ENCODE measurements at regions not wholly inside any gene's neighbourhood (a gene's known extent, or its start where the extent isn't known, plus 50 kb on each side); places are given as distances from the start of the nearest gene placed in this dataset.

- H2BK120ac ChIP-seq (ENCODE audit: low read depth, low read length), result peak overlapping the region; percentile 99
- no peaks in the 10 kb centered on the region for H4K20me1 ChIP-seq (ENCODE audit: insufficient read depth, low read length)
- WGBS, 2 experiments (ENCODE audit: extremely low coverage in 2 of 2, insufficient read length in 1 of 2), result no CpG with 5 or more reads among the region's 5 CpGs
- peaks cover 39% of the 10 kb centered on the region for H3K4me1 ChIP-seq (ENCODE audit: control insufficient read depth, insufficient read depth, low read length)
- peak overlapping the region; percentile 100 for H2BK20ac ChIP-seq (ENCODE audit: low read depth, low read length)
- no peak overlapping the region for H3K9ac ChIP-seq (ENCODE audit: low read depth, low read length)
- peak overlapping the region; percentile 97 for H3K14ac ChIP-seq (replicated peaks; ENCODE audit: low read depth, low read length)
- peak overlapping the region; percentile 93 for H4K91ac ChIP-seq (ENCODE audit: insufficient read depth, low read depth, low read length)
- H3K27me3 ChIP-seq (ENCODE audit: control insufficient read depth, insufficient read depth, low read length), result no peaks in the 10 kb centered on the region
- H4K8ac ChIP-seq (ENCODE audit: low read depth in 2 of 2, low read length in 2 of 2), result peak overlapping the region; percentile 89 to 96
- peak overlapping the region; percentile 98 for H2AK5ac ChIP-seq (ENCODE audit: low read depth, low read length)
- peak overlapping the region; percentile 97 for H3K4ac ChIP-seq (ENCODE audit: low read depth, low read length)
- no peaks in the 10 kb centered on the region for H3K36me3 ChIP-seq (ENCODE audit: control insufficient read depth, insufficient read depth, low read length)
- in situ Hi-C loops (cut with MboI; ENCODE audit: low sequenced_read_pairs) (no loop called here), dilution Hi-C loops (cut with HindIII; ENCODE audit: low sequenced_read_pairs, unreplicated experiment) (no loop called here), intact Hi-C loops (cut with micrococcal nuclease) (no loop called here)
- H2BK15ac ChIP-seq (ENCODE audit: low read depth, low read length), result peak overlapping the region; percentile 97
- peak overlapping the region; percentile 76 for H2AFZ ChIP-seq (replicated peaks; ENCODE audit: low read length, poor library complexity)
- CTCF ChIA-PET, result interaction anchor here (0.6 kb wide), 1 partner anchor 61 kb away, joined by 3 read pairs; no protein-coding TSS in a partner anchor
- no TSS peak for BruUV-seq (replicated peaks)
- peak overlapping the region; percentile 99 for H2BK5ac ChIP-seq (ENCODE audit: low read depth, low read length, poor library complexity, severe bottlenecking)
- H3K18ac ChIP-seq (ENCODE audit: low read depth, low read length), result peak overlapping the region; percentile 90
- H2AK9ac ChIP-seq (replicated peaks; ENCODE audit: low read depth, low read length, poor library complexity), result peak overlapping the region; percentile 84
- peak overlapping the region; percentile 91 for H3K27ac ChIP-seq (ENCODE audit: insufficient read depth, low read length)
- POLR2A ChIA-PET (ENCODE audit: unreplicated experiment), result interaction anchor here (1.3 kb wide), 1 partner anchor 19 kb away, joined by 3 read pairs; no protein-coding TSS in a partner anchor
- H3K56ac ChIP-seq (ENCODE audit: extremely low read depth, insufficient read depth, low read length), result peak overlapping the region; percentile 60
- no peak overlapping the region for H3K4me2 ChIP-seq (ENCODE audit: low read depth, low read length)
- no peak for TF ChIP-seq SMC3 (IDR thresholded peaks at IDR 0.05; ENCODE audit: low read depth, low read length)
- peak; percentile 64 for TF ChIP-seq RCOR1 (IDR thresholded peaks at IDR 0.05; ENCODE audit: insufficient replicate concordance, low read length)
- TF ChIP-seq BHLHE40 (IDR thresholded peaks at IDR 0.05; ENCODE audit: low read depth, low read length), result 0 out of 2 replicates have a peak, but pooled peaks have one; percentile 35
- no peak for ATAC-seq (ENCODE audit: low read depth)
- H3K9me3 ChIP-seq (ENCODE audit: control insufficient read depth, insufficient read depth, low read length), result 0 out of 2 replicates have a peak, but pooled peaks cover 2% of the 10 kb centered on the region
- H3K4me3 ChIP-seq (ENCODE audit: insufficient read depth, low read depth, low read length), result no peak overlapping the region
- peaks cover 6 to 13% of the 10 kb centered on the region in 2 experiments; a peak in 1 of 4 replicates for H3K79me1 ChIP-seq (ENCODE audit: low read depth in 1 of 2, low read length in 2 of 2)
- peak; percentile 81 for DNase-seq
- H3K23ac ChIP-seq (ENCODE audit: low read depth, low read length), result peak overlapping the region; percentile 88
- H4K5ac ChIP-seq (ENCODE audit: low read depth, low read length), result peak overlapping the region; percentile 76
- peaks cover 25% of the 10 kb centered on the region for H3K9me1 ChIP-seq (ENCODE audit: insufficient read depth, low read length)
These were observed 128.5 kb upstream of the STC2 start for GRCh38 chr5:173456751-173457171.
